ENCODE measurements at regions not wholly inside any gene's neighbourhood (a gene's known extent, or its start where the extent isn't known, plus 50 kb on each side); places are given as distances from the start of the nearest gene placed in this dataset.

DNA sequence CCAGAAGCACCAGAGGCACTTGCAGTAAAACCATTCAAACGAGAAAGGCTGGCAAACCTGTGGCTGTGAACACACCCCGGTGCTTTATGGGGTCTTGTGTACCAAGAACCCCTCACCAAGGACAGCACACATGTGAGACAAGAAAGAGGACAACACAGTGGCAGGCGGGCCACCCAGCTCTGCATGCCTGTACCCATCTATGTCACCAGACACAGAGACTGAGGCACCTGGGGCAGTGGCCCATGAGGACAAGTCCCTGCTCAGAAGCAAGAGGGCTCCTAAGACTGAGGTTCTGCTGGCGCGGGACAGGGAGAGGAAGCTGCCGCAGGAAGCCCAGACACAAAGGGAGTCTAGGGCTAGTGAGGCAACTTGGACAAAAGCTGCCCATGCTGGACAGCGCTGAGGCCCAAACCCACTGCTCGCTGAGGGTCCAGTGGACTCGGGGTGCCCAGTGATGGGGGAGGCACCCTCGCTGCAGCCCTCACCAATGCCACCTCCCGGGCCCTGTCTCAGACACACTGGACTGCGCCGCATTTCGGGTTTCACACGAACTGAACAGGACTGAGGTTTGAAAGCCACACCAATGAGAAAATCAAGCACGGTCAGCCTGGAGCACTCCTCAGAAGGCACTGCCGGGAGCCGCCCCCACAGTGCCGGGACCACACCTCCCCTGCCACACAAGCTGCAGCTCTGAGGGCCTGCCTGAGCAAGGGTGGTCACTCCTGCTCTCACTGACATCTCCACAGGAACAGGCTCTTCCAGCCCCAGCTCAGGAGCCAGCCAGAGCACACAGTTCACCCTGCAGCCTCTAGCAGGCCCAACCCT is 232.7 kb downstream of the TUBA3C start:
- ATAC-seq, result no peak
- Histone ChIP-seq H3K27me3 (peaks cover 14% of the 10 kb centered on the region), H3K4me1 (no peaks in the 10 kb centered on the region), H3K36me3 (no peaks in the 10 kb centered on the region), H3K4me3 (no peak overlapping the region), H3K27ac (no peak overlapping the region), H3K9me3 (no peaks in the 10 kb centered on the region)
- TF ChIP-seq, protein P1, sequence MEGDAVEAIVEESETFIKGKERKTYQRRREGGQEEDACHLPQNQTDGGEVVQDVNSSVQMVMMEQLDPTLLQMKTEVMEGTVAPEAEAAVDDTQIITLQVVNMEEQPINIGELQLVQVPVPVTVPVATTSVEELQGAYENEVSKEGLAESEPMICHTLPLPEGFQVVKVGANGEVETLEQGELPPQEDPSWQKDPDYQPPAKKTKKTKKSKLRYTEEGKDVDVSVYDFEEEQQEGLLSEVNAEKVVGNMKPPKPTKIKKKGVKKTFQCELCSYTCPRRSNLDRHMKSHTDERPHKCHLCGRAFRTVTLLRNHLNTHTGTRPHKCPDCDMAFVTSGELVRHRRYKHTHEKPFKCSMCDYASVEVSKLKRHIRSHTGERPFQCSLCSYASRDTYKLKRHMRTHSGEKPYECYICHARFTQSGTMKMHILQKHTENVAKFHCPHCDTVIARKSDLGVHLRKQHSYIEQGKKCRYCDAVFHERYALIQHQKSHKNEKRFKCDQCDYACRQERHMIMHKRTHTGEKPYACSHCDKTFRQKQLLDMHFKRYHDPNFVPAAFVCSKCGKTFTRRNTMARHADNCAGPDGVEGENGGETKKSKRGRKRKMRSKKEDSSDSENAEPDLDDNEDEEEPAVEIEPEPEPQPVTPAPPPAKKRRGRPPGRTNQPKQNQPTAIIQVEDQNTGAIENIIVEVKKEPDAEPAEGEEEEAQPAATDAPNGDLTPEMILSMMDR (IDR thresholded peaks at IDR 0.05), result no peak
- WGBS, 2 donors (ENCODE audit: low coverage in 1 of 2), result 93% methylated on average over 3 of the region's 19 CpGs; no CpG with 5 or more reads in 1 of the 2 donors

DNA sequence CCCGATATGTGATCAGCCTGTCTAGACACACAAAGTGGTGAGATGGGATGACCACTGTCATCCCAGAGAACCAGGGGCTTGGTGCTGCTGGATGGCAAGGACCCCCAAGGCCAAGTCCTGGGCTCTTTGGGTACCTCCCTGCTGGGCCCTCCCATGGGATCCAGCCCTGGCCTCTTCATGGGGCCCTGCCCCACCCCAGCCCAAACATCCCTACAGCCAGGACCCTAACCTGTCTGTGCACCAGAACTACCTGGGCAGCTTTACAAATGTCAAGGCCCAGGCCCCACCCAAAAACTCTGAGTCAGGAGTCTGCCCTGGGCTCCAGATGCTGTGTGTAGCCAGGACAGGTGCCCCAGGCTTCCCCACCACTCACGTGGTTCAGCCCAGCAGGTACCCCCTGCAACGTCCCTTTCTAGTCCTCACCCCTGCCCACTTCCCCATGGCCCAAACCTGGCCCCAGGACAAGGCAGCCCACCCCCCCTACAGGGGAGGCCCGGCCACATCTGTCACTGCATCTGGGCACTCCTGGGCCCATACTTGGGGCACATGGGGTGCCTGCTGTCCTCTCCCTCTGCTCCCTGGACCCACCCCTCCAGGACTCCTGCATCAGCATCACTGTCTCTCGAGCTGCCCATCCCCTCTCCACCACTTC is 233.5 kb downstream of the TUBA3C start:
- no peak overlapping the region for H3K27ac ChIP-seq
- H3K4me3 ChIP-seq, result no peak overlapping the region
- H3K9me3 ChIP-seq, result no peaks in the 10 kb centered on the region
- 100% methylated on average over 1 of the region's 5 CpGs; no CpG with 5 or more reads in 1 of the 2 donors for WGBS, 2 donors (ENCODE audit: low coverage in 1 of 2)
- no peak for ATAC-seq
- no peaks in the 10 kb centered on the region for H3K4me1 ChIP-seq
- TF ChIP-seq POLR2A (IDR thresholded peaks at IDR 0.05) (no peak), EP300 (IDR thresholded peaks at IDR 0.05) (no peak), POLR2AphosphoS5 (IDR thresholded peaks at IDR 0.05) (no peak)
- TF ChIP-seq, protein P1 (IDR thresholded peaks at IDR 0.05), result no peak
- peaks cover 22% of the 10 kb centered on the region for H3K27me3 ChIP-seq
- H3K36me3 ChIP-seq, result no peaks in the 10 kb centered on the region

DNA sequence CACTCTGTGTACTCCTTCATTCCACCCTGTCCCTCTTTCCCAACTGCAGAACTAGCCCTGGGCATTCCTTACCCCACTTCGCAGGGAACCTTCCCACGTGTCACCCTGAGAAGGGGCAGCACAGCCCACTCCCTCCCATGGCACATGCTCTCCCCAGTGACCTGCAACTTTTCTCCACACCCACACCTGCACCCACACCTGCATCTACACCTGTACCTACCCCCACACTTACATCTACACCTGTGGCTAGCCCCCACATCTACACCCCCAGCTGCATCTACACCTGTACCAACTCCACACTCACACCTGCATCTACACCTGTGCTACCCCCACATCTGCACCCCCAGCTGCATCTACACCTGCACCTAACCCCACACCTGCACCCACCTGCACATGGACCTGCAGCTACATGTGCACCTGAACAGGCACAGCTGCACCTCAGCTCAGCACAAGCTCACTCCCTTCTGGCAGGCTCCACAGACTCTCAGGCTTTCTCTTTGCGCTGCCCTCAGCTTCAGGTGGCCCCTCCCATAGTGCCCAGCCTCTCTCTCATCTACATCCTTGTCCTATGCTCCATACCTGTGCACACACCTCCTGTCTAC is 234.1 kb downstream of the TUBA3C start:
- H3K9me3 ChIP-seq, result no peaks in the 10 kb centered on the region
- TF ChIP-seq, protein P1 (IDR thresholded peaks at IDR 0.05), result no peak
- TF ChIP-seq POLR2A (IDR thresholded peaks at IDR 0.05), result no peak
- no peak for TF ChIP-seq EP300 (IDR thresholded peaks at IDR 0.05)
- no peak for TF ChIP-seq POLR2AphosphoS5 (IDR thresholded peaks at IDR 0.05)
- H3K27ac ChIP-seq, result no peak overlapping the region
- no peak overlapping the region for H3K4me3 ChIP-seq
- H3K36me3 ChIP-seq, result no peaks in the 10 kb centered on the region
- no peaks in the 10 kb centered on the region for H3K4me1 ChIP-seq
- 74 to 75% methylated on average over 3 of the region's 3 CpGs for WGBS, 2 donors (ENCODE audit: low coverage in 1 of 2)
- no peak for ATAC-seq
- H3K27me3 ChIP-seq, result peaks cover 22% of the 10 kb centered on the region

DNA sequence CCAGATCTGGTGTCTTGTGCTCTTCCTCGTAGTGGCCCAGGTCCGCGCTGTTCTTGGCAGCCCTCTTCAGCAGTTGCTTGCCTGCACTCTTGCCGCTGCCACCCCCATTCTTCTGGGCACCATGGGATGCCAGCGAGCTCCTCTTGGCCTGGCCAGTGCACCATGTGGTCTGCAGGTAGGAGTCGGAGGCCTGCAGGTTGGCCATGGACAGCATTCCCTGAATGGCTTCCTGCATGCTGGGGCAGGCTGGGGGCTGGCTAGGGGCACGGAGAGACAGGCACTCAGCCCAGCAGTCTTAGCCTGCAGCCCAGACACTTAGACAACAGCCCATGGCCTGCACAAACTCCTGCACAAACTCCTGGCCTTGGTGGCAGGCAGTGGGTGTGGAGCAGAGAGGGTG is 234.9 kb downstream of the TUBA3C start:
- peaks cover 22% of the 10 kb centered on the region for H3K27me3 ChIP-seq
- TF ChIP-seq POLR2AphosphoS5 (IDR thresholded peaks at IDR 0.05), result no peak
- TF ChIP-seq, protein P1 (IDR thresholded peaks at IDR 0.05), result no peak
- H3K27ac ChIP-seq, result no peak overlapping the region
- no peaks in the 10 kb centered on the region for H3K9me3 ChIP-seq
- no peaks in the 10 kb centered on the region for H3K36me3 ChIP-seq
- WGBS, 2 donors (ENCODE audit: low coverage in 1 of 2), result 56 to 58% methylated on average over 3 to 5 of the region's 7 CpGs
- H3K4me1 ChIP-seq, result no peaks in the 10 kb centered on the region
- H3K4me3 ChIP-seq, result no peak overlapping the region
- ATAC-seq, result no peak

Measured in gastroesophageal sphincter (tissue), 4 donors.